ENCODE measurements at regions not wholly inside any gene's neighbourhood (a gene's known extent, or its start where the extent isn't known, plus 50 kb on each side); places are given as distances from the start of the nearest gene placed in this dataset.

DNA sequence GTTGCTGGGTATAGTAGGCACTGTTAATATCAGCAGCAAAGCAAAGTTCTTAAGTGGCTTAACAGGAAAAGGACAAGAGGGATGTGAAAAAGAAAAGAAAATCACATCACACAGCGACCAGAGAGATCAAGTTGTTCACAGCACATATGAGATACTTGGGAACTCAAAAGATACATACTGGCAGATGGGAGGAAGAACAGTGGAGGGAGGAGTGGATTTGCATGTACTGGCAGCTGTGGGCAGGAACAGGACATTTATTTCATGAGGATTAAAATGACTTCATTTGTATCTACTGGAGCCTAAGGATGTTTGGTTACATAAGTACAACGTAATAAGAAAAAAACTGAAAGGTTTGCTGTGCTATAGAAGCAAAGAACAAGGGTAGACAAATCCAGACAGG lies 136.5 kb upstream of the IFNG-AS1 start:
- no peak for DNase-seq

DNA sequence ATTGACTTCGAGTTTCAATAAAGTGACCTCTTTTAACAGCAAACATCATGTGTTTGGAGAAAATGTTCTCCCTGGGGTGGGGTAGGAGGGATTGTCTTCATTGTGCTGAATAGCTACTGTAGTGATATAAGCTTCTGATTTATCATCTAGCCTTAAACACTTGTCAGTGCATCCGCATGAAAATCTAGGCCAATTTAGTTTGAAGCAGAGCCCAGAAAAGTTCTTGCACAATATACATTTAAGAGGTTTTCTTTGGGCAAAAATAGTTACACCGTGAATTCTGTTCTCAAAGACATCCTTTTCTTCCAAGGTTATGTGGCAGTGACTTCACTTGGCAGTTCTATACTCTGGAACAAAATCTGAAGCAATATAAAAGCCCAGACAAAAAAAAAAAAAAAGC lies 136.0 kb upstream of the IFNG-AS1 start:
- no peak for DNase-seq

- DNase-seq: no peak
Measured at GRCh38 chr12:67854351-67854750, 134.9 kb upstream of the IFNG-AS1 start.

GRCh38 chr12:67855103-67855502 lies 134.1 kb upstream of the IFNG-AS1 start:
- DNase-seq: no peak

GRCh38 chr12:67871231-67871630 lies 118.0 kb upstream of the IFNG-AS1 start:
- no peak for DNase-seq

GRCh38 chr12:67873355-67873754 lies 115.9 kb upstream of the IFNG-AS1 start:
- DNase-seq: no peak

DNA sequence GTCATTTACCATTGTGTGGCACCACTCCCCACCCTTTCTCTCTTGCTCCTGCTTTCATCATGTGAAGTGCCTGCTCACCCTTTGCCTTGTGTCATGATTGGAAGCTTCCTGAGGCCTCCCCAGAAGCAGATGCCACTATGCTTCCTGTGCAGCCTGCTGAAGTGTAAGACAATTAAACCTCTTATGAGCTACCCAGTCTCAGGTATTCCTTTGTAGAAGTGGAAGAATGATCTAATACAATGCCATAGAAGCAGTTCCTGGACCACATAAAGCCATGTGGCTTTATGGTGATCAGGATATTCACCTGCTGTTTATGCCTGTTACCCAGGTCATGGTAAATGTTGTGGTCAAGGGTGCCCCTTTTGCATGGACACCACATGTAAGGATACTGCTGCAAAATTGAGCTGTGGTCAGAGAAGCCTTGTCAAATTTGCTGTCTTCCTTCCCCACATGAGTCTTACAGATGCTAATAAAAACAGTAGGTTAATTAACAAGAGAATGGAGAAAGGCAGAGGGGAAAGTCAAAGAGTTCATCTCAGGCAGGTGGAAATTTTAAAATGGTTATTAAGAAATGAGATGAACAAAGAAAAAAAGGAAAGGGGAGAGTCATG lies 112.8 kb upstream of the IFNG-AS1 start:
- DNase-seq: no peak

GRCh38 chr12:67877727-67878126 lies 111.5 kb upstream of the IFNG-AS1 start:
- DNase-seq: no peak

DNA sequence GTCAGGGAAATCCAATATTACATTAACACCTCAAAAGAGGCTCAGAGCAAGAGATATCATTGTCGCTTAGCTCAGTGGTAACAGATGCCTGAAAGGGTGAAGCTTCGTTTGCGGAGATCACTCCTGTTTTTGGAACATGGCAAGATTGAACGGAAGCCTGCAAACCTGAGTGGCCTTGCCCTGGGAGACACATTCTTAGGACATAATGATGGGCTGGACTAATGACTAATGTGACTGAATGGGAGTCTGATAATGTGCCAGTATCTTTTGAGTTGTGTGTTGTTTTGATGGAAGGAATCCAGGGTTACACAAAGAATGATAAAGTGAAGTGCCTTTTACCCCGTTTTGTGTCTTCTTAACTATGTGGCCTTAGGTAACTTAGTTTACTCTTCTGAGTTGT lies 109.3 kb upstream of the IFNG-AS1 start:
- no peak for DNase-seq

DNA sequence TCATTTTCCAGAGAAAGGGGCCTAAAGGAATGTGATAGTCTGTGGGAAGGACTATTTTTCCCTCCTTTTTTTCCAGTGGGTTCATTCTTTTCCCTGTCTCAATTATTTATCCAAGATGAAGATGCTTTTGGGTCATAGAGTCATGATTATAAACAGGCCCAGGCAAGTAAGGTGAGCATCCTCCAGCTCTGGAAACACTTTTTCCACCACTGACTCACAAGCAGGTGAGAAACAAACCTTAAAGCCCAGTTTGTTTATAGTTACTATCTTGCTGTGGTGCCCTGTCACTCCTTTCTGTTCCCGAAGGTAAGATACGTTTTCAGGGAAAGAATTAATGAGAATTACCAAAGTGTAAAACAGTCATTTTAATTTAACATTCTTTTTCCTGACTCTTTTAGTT lies 107.7 kb upstream of the IFNG-AS1 start:
- no peak for DNase-seq

DNA sequence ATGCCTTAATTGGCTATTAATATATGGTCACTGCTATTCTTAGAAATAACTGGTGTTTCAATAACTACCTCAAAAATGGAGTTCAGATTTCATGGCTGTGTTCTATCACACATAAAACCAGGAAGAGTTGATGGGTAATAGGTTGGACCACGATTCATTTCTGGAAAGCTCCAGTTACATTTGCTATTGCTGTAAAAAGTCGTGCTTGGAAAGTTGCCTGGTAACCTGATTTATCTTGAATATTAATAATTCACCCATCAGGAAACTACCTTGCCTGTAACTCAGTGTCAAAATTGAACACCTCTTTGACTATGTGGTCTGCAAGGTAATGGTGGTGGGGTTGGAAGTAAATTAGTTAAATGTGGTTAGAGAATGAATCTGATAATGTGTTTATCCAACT lies 104.7 kb upstream of the IFNG-AS1 start:
- no peak for DNase-seq

- no peak for DNase-seq
Measured at GRCh38 chr12:67885375-67886169, 103.7 kb upstream of the IFNG-AS1 start.

- DNase-seq: no peak
Measured at GRCh38 chr12:67887065-67887464, 102.2 kb upstream of the IFNG-AS1 start.

GRCh38 chr12:67889931-67890330 lies 99.3 kb upstream of the IFNG-AS1 start:
- no peak for DNase-seq

DNA sequence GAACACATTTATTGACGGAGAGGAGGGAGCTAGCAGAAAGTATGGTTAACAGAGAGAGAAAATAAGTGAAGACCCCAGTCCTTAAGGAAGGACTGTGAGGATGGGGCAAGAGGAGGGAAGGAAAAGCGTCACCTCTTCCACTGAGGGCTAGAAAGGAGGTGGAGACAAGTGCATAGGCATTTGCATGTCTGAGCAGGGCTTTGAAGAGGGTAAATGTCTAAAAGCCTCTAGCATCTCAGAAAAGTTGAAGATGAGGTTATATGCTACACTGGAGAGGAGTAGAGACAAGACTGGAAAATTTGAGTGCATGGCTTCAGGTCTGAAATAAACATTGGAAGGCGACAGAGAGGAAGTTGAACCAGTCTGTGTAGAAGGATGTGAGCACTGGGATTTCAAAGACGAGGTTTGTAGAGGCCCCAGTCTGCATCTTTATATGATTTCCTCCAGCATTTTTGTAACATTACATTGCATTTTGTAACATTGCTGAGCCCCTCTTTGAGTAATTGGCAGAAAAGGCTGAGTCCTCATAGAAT lies 98.5 kb upstream of the IFNG-AS1 start:
- DNase-seq: no peak

DNA sequence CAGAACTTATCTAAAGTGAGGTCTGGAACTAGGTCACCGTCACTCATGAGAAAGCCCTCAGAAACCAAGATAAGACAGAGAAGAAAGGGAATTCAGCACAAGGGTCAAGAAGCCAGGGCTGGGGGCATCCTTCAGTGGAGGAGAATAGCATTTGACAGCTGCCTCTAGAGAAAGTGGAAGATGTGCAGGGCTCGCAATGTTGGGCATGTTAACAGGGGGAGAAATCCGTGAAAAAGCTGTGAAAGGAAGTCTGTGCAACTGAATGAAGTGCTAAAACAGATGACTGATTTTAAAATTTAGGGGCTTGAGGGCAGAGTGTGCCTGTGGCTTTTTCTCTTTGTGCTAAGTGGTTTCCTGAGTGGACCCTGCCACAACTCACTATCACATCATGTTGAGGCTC lies 97.7 kb upstream of the IFNG-AS1 start:
- DNase-seq: no peak

GRCh38 chr12:67892259-67893021 lies 96.8 kb upstream of the IFNG-AS1 start:
- no peak for DNase-seq

DNA sequence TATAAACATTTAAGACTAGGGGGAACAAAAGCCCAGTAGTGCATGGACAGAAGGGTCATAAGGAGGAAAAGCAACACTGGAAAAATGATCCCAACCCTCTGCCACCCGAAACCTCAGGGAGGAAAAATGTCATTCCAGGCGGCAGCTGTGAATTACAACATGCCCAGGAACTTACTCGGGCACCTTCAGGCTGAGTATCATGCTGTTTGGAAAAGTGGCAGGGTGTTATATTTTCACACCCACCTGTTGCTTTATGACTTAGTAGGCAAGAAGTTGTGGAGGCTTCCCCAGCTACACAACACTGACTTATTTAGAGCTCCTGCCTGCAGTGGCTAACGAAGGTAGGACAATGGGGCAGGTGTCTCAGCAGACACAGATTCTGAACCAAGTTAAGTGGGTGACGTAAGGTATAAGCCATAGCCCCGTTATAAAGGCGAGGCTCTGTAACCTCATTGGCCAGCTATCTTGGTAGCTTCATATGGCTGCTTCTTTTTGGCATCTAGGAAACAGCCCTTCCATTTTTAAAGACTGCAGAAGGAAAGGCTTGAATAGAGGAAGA lies 96.1 kb upstream of the IFNG-AS1 start:
- no peak for DNase-seq

- DNase-seq: peak; percentile 22
Measured at GRCh38 chr12:67900418-67900817, 88.8 kb upstream of the IFNG-AS1 start.

DNA sequence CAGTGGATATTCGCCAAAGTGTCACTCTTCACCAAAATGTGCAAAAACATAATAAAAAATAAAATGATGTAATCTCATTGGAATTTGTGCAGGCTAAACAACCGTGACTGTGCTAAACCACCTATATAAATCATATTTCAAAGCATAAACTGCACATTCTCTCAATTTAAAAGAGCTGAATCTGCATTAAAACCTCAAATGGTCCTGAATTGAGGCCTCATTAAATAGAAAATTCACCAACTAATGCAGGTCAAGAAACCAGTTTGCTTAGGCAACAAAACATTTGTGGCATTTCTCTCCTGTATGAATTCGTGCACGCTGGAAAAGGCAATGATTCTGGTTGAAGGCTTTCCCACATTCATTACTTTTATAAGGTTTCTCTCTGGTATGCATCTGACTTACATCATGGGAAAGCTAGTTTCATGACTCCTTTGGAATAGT lies 80.1 kb upstream of the IFNG-AS1 start:
- DNase-seq: no peak

GRCh38 chr12:67909681-67910080 lies 79.6 kb upstream of the IFNG-AS1 start:
- DNase-seq: no peak

GRCh38 chr12:67910360-67911274 lies 78.6 kb upstream of the IFNG-AS1 start:
- DNase-seq: no peak

All from activated T-cell treated with anti-CD3 and anti-CD28 coated beads, Interleukin-2, amount 50 U/mL, for 1 hour (primary cell).